ENCODE measurements at regions not wholly inside any gene's neighbourhood (a gene's known extent, or its start where the extent isn't known, plus 50 kb on each side); places are given as distances from the start of the nearest gene placed in this dataset.

DNA sequence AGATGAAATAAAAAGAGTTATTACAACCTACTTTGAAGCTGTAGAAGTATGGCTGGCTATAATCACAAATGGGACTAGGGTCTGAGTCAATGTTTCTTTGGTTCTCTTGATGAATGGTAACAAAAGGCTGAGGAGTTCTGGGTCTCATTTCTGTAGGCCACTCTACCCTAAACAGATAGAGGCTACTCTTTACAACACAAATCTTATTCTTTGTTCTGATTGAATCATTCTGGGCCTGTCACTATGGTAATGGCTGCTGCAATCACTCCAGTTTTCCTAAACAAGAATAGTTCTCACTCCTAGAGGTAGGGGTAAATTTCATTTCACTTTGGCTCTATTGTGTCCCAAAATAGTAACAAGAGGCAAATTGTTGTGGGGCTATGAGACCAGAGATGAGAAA is 1714.3 kb upstream of the PCDH20 start:
- TF ChIP-seq BACH1 (IDR thresholded peaks at IDR 0.05; ENCODE audit: borderline replicate concordance): no peak
- TF ChIP-seq NFIC (IDR thresholded peaks at IDR 0.05; ENCODE audit: low read depth, low read length): no peak
- TF ChIP-seq, protein P1, sequence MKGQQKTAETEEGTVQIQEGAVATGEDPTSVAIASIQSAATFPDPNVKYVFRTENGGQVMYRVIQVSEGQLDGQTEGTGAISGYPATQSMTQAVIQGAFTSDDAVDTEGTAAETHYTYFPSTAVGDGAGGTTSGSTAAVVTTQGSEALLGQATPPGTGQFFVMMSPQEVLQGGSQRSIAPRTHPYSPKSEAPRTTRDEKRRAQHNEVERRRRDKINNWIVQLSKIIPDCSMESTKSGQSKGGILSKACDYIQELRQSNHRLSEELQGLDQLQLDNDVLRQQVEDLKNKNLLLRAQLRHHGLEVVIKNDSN (IDR thresholded peaks at IDR 0.05; ENCODE audit: borderline replicate concordance, extremely low read length, insufficient read depth, low read depth, low read length): no peak
- TF ChIP-seq POLR2AphosphoS5 (IDR thresholded peaks at IDR 0.05; ENCODE audit: low read length): no peak
- no peak for TF ChIP-seq TBL1XR1 (IDR thresholded peaks at IDR 0.05; ENCODE audit: low read depth, low read length)
- no peak for TF ChIP-seq EZH2 (IDR thresholded peaks at IDR 0.05; ENCODE audit: borderline replicate concordance, control insufficient read depth, low read depth, low read length)
- TF ChIP-seq, protein P2, sequence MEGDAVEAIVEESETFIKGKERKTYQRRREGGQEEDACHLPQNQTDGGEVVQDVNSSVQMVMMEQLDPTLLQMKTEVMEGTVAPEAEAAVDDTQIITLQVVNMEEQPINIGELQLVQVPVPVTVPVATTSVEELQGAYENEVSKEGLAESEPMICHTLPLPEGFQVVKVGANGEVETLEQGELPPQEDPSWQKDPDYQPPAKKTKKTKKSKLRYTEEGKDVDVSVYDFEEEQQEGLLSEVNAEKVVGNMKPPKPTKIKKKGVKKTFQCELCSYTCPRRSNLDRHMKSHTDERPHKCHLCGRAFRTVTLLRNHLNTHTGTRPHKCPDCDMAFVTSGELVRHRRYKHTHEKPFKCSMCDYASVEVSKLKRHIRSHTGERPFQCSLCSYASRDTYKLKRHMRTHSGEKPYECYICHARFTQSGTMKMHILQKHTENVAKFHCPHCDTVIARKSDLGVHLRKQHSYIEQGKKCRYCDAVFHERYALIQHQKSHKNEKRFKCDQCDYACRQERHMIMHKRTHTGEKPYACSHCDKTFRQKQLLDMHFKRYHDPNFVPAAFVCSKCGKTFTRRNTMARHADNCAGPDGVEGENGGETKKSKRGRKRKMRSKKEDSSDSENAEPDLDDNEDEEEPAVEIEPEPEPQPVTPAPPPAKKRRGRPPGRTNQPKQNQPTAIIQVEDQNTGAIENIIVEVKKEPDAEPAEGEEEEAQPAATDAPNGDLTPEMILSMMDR (IDR thresholded peaks at IDR 0.05 in 2 of 3, conservative IDR thresholded peaks at IDR 0.05 in 1 of 3; ENCODE audit: control insufficient read depth in 2 of 3, extremely low read depth in 1 of 3, insufficient read depth in 1 of 3, low read depth in 3 of 3, low read length in 3 of 3): no peak
- no peak for TF ChIP-seq ZNF24 (IDR thresholded peaks at IDR 0.05)
